ENCODE measurements at regions not wholly inside any gene's neighbourhood (a gene's known extent, or its start where the extent isn't known, plus 50 kb on each side); places are given as distances from the start of the nearest gene placed in this dataset.
"Not testable (repeated sequence)": the region's sequence is repeated elsewhere in the genome, so short reads cannot be mapped to it uniquely, and the experiment has no call there.

DNA sequence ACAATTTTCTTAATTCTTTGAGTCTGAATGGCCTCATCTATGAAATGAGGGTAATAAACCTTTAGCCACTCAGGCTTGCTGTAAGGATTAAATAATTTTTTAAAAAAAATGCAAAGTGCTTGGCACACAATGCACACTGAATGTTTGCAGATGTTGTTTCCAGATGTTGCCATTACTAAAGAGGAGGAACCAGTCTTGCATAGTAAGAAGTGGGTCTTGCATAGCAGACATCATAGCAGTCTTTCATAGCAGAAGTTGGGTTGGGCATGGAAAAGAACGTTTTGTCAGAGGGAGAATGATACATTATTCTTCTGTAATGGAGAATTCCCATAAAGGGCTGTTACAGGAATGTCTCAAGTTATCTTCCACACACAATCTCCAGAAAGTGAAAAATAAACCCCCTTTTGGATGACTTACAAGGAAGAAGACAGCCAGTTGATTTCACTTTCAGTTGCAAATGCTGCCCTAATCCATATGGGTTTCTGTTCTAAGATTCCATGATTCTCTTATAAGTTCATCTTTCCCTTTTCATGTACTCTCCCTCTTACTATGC, 327.7 kb downstream of the SUCLG1 start:
- DNase-seq, result no peak

DNA sequence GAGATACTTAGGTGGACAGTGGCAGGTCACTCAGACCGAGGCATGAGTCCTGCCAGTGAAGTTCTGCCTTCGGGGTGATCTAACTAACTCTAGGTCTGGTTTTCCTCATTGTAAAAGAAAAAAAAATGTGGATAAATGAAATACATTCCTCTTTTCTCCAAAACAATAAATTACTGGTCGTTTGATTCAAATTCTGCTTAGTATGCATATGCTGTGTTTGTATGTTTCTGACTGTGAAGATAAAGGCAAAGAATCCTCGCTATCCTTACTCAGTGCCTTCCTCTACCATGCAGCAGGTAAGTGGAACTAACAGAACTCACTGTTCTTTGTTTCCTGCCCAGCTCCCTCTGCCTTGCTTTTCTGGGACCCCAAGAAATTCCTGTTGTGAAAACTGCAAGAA, 330.1 kb downstream of the SUCLG1 start:
- DNase-seq, result no peak

DNA sequence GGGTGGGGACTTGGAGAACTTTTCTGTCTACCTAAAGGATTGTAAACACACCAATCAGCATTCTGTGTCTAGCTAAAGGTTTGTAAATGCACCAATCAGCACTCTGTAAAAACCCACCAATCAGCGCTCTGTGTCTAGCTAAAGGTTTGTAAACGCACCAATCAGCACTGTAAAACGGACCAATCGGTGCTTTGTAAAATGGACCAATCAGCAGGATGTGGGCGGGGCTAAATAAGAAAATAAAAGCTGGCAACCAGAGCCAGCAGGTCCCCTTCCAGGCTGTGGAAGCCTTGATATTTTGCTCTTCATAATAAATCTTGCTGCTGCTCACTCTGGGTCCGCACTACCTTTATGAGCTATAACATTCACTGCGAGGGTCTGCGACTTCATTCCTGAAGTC, 331.3 kb downstream of the SUCLG1 start:
- not testable (repeated sequence) for DNase-seq

DNA sequence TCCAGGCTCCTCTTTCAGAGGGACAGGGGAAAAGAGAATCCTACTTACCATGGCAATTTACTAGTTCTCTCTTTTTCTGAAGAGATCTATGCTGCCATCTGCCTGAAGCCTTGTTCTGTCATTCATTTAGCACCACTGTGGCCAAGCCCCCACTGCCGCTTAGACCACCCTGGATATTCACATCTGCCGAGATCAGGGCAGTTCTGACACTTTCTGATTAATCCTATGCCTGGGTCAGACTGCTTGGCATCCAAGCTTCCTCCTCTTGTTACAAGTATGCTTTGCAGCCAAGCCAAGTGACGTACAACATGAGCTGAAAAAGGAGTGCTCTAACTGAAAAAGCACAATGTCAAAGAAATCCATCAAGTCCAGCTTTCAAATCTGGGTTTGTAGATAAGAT, 332.6 kb downstream of the SUCLG1 start:
- no peak for DNase-seq

DNA sequence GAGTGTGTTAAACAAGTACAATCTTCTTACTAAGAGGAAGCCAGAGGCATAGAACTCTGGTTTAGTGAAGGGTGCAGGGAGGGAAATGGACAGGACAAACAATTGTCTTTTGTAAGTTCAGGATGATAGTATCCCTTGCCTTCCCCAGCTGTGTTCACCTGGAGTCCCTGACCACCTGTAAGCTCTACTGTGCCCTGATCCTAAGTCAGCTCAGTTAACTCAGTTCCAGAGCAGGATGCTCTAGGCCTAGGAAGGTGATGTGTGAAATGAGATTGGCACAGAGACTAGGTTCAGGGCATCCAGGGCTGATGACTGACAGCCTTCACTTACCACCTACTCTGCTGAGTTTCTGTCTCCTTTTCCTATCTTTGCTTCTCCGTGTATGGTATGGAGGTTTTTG, 333.0 kb downstream of the SUCLG1 start:
- DNase-seq, result no peak

DNA sequence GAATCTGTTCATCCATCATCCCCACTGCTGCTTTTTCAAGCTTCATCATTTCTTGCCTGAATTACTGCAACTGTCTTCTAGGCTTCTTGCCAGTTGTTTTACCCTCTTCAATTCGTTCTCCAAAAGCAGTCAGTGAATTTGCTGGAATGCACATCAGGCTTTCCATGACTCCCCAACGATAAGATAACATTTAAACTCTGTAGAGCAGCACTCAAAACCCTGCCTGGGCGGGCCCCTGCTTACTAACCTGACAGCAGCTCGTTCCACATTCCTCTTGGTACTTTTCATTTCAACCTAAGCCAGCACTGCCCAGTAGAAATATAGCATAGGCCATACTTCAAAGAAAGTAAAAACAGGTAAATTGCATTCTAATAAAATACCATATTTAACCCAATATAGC, 342.9 kb downstream of the SUCLG1 start:
- no peak for DNase-seq

DNA sequence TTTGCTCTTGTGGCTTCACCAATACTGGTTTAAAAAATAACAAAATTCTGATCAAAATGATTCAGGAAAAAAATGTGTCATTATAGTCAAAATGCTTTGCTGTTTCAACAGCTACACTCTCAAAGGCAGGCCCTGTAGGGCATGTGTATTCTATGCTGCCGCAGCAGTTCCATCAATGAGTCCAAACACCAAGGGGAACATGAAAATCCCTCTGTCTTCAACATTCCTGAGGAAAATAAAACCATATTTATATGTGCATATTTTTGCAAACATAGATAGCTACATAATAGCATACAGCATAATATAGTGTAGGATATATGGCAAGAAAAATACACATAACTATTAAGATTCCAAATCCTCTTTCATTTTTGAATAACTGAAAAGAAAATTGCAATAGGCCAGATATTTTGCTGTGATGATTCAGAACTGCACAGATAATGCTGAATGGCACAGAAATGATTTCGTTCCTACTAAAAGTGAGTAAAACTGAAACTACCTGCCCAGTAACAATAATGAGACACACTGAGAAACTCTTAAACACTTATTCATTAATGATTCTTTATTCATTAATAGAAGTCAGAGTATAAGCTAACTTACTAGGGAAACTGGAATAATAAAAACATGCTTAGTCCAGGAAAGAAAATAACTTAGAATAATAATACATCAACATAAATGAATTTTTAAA, 343.8 kb downstream of the SUCLG1 start:
- DNase-seq, result peak in 1 of 5 experiments; percentile 49

DNA sequence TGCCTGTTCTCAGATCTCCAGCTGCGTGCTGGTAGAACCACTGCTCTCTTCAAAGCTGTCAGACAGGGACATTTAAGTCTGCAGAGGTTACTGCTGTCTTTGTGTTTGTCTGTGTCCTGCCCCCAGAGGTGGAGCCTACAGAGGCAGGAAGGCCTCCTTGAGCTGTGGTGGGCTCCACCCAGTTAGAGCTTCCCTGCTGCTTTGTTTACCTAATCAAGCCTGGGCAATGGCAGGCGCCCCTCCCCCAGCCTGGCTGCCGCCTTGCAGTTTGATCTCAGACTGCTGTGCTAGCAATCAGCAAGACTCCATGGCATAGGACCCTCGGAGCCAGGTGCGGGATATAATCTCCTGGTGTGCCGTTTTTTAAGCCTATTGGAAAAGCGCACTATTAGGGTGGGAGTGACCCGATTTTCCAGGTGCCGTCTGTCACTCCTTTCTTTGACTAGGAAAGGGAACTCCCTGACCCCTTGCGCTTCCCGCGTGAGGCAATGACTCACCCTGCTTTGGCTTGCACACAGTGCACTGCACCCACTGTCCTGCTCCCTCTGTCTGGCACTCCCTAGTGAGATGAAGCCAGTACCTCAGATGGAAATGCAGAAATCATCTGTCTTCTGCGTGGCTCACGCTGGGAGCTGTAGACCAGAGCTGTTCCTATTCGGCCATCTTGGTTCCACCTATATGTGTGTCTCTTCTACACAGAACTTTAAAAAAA, 355.1 kb downstream of the SUCLG1 start:
- not testable (repeated sequence) for DNase-seq

DNA sequence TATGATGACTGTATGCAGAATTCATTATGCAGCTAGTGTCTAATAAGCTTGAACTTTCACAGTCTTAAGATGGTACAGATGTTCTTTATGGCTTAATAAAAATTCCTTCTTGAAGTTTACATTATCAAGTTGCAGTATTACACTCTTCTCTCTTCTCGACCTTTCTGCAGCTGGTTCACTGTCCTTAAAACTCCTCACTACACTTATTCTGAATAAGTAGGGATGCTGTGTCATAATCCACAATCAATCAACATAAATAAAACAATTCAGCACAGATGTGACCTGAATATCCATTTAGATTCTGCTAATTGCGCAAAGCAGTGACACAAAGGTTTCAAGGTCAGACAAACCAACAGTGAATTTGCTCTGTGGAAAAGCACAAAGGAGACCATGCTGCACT, 356.8 kb downstream of the SUCLG1 start:
- no peak for DNase-seq

DNA sequence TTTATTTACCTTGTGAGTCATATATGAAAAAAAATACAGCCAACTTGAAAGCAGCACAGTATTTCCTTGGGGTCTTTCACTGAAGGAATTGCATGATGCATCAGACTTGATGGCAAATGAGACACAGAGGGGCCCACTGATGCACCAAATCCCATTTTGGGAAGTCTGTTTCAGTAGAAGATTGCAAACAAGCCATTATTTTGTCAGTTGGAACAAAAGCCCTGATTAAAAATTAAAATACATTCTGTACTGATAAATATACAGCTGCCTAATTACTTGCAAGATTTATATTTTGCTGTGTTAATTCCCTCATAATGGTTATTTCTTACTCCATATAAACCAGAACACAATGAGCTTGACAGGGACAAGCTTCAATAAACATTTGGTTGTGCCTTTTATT, 370.4 kb downstream of the SUCLG1 start:
- no peak for DNase-seq

DNA sequence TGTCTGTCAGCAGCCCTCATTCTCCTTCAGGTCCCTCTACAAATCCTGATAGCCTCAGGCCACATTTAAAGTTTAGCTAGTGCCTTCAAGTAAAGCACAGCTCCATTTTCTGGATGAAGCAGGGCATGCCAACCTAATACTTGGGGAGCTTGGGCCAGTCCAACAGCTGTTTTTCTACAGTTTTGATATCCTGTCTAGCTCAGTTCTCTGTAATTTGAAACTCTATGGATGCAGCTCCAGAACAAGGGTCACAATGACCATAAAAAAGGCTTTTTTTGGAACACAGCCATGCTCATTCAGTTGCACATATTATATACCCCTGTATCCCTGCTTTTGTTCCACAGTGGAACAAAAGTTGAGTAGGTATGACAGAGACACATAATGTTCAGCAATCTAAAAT, 373.5 kb downstream of the SUCLG1 start:
- no peak for DNase-seq

DNA sequence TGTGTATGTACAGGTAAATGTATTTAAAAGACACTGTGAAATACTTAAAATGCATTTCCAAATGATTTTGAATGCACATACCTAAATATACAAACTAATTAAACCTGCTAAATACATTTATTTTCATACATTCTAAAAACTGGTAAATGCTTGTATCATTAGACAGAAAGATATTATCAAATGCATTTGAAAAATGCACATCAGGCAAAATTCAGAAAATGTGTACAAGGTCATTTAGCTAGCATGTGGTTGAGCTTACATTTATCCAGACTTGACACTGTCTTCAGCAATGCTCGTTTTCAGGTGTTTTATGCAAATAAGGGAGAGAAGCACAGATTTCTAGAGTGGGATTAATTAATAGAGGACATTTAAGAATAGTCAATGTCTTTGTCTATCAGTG, 374.2 kb downstream of the SUCLG1 start:
- DNase-seq, result no peak

DNA sequence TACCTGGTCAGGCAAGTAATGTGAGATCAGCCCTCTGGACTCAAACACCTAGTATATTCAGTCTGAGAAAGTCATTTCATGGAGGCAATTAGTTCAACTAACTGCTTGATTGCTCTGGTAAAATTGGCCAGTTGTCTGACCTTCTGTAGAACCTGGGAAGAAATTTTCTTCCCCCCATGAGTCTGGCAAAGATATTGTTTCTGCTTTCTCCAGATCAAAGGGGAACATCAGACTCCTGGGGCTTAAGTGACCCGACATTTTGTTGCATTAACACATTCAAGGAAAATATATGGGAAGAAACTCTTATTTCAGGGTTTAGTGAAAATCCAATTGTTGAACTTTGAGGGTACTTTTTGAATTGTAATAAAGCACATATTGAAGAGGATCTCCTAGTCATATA, 375.1 kb downstream of the SUCLG1 start:
- DNase-seq, result no peak

DNA sequence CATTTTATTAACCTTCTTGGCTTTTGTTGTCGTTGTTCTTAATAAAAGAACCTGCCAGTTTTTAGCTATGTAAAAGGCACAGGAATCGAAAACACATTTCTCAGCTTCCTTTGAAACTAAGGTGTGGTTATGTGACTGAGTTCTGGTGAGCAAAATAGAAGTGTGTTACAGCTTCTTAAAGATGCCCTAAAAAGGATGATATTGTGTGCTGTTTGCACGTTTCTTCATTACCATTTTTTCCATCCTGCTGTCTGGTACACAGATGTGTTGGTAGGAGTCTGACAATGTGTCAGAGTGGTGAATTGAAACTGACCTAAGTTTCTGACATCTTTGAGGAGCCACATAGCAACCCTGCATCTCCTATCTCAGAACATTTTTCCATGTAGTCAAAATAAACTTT, 380.6 kb downstream of the SUCLG1 start:
- DNase-seq, result peak in 1 of 5 experiments; percentile 4

DNA sequence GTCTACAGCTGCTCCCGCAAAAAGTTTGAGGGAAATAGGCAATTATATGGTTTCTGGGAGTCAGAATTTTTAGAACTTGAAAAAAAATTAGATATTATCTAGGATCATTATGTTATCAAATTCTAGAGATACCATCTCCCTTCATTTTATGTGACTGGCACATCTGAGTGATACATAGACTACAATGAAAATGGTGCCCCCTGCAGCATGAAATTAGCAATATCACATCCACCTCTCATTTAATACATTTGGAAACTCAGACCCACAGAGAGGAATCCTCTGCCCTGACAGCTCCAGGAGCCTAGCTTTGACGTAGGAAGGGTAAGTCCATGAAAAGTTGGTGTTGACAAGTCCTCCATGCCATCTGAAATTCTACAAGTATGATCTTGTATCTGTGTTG, 381.6 kb downstream of the SUCLG1 start:
- peak in 1 of 5 experiments; percentile 19 for DNase-seq

DNA sequence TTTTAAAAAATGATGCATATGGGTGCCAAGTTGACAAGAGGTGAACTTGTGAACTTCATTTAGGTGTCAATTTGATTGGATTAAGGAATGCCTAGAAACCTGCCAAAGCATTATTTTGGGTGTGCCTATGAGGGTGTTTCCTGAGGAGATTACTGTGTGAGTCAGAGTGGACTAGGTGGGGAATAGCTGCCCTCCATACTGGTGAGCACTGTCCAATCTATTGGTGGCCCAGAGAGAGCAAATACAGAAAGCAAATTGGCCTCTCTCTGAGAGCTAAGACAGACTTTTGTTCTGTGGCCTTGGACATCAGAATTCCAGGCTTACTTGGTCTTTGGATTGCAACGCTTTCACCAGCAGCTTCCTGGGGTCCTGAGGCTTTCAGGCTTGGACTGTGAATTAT, 388.0 kb downstream of the SUCLG1 start:
- no peak for DNase-seq

DNA sequence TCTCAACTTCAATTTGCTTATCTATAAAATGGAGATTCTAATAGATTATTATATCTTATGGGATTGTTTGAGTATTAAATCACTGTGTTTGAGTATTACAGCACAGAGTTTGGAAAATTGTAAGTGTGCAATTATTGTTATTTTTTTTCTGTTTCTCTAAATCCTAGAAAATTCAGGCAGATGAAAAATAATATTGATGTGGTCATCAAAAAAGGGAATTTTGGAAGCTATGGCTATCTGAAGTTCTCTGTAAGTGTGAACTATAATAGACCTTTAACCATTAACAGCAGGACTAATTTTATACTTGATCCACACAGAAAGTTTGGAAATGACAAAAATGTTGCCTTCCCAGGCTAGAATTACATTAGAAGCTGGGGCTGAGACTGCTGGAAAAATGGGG, 393.2 kb downstream of the SUCLG1 start:
- no peak for DNase-seq

DNA sequence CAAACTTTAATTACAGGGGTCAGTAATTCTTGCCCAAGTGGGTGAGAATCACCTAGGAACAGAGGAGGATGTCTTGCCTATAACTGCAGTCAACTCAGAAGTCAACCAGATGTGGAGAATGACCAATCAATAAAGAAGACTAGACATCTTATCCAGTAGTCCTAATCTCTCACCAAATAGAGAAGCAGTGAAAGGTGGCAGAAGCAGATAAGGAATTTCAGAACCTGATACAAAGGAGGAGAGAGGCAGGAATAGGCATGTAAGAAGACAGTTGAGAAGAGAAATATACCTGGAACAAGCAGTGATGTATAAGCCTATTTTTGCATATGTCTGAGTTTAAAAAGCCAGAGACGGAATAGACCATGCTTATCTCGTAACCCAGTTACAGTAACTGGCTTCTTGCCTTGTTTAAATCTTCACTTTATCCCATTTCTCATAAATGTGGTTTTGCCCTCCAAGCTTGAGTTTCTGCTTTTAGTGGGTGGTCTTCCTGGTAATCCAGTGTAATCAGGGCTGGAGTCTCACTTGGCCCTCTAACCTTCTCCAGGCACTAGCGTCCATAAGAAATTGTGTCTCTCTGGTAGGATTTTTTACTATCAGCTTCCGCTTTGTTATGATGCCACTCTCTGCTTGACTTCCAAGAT, 401.0 kb downstream of the SUCLG1 start:
- no peak for DNase-seq

DNA sequence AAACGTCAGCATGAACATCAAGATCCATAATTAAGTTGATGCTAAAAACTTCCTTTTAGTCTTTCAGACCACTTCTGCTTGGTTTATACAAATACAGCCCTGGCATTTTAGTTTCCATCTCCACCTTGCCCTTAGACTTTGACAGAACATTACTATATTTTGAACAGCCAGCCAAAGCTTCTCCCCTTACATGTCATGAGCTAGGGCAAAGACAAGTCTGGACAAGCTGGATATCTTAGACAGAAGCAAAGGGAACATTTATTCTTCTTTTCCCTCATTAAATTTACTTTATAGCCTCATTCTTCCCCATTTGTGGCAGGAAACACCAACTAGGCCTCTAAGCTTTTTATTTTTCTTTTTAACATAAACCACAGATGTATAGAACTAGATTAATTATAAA, 403.3 kb downstream of the SUCLG1 start:
- DNase-seq, result no peak

DNA sequence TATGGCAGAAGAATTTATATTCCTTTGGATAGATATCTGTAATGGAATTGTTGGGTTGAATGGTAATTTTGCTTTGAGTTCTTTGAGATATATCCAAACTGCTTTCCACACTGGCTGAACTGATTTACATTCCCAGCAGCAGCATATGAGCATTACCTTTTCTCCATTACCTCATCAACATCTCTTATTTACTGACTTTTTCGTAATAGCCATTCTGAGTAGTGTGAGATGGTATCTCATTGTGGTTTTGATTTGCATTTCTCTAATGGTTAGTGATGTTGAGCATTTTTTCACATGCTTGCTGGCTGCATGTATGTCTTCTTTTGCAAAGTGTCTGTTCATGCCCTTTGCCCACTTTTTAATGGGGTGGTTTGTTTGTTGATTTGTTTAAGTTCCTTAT, 404.5 kb downstream of the SUCLG1 start:
- peak in 1 of 5 experiments; percentile 5 for DNase-seq

DNA sequence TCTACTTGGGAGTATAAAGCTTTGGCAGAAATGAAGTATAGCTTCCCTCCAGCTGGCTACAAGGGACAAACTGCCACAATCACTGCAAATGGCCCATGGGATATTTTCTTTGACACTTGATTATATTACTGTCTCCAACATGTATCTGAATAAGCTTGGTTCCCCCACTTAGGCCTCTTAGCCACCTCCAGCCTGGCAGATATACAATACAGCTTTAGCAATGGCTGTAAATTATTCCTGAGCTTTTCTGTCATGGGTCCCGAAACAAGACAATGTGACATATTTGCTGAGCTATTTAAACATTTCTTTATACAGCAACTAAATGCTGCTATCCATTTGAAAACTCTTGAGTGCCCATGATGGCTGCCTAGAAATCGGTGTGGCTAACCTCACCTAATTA, 406.2 kb downstream of the SUCLG1 start:
- no peak for DNase-seq

DNA sequence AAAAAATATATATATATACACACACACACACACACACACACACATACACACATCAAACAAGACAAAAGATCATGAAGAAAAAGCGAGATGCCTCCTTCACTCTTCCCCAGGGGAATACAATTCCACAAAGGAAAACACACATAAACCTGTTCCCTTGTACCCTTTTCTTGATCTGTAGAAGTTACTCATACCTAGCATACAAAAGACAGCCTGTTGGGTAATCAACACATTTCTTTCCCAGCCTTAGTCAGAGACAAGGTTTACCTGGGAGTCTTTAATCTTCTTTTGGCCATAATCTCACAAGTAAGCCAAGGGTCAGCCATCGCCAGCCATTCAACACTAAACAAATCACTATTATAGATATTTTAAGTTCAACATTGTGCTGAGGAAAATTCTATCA, 407.0 kb downstream of the SUCLG1 start:
- DNase-seq, result no peak

DNA sequence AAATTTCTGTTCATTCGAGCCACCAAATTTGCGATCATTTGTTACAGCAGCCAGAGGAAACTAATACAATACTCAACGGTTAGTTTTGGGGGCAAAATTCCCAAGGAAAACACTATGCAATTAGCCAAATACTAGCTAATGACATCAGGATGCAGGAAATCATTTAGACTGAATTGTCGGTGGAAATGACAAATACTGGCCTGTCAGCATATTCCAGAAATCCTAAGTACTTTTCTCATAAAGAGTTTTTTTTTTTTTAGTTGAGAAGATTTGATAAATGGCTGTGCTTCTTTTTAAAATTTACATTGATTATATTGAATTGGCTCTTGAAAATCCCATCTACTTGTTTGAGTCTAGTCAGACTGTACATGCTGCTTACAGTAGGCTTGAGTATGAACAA, 410.1 kb downstream of the SUCLG1 start:
- DNase-seq, result no peak

DNA sequence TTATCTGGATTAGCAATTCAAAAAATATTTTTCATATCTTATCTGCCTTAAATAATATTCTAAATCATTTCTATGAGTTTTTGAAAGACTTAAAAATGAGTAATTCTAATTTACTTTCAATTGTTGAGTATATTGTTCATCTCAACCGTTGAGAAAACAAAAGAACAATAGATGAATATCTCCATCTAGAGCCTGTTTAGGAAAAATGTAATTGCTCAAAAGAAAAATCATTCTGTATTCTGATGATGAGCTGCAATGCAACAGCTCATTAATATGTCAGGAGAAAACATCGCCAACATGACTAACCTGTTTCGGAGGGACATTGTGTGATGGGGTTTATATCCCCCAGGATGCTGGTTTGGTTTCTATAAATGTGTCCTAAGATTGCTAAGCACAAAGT, 417.6 kb downstream of the SUCLG1 start:
- DNase-seq, result no peak

Measured in T-helper 2 cell (primary cell).